MM.1S (cell line): ENCODE measurements at regions not wholly inside any gene's neighbourhood (a gene's known extent, or its start where the extent isn't known, plus 50 kb on each side); places are given as distances from the start of the nearest gene placed in this dataset.

Experiments used
- CTCF ChIP-seq: fragments of 300-600 bp; sonication (generic); IDR thresholded peaks from 2 replicates; pipeline ENCODE4 v1.5.1; 2016; ENCODE audit warnings: antibody characterized with exemption, low read length, mixed read lengths
- EZH2 ChIP-seq: fragments of 300-600 bp; sonication (generic); optimal IDR thresholded peaks from 2 replicates; pipeline ENCODE3; 2017; ENCODE audit warnings: low read depth, mild to moderate bottlenecking, antibody characterized with exemption, low read length, mixed read lengths
- EZH2phosphoT487 ChIP-seq: fragments of 300-600 bp; sonication (generic); IDR thresholded peaks from 2 replicates; pipeline ENCODE4 v1.6.1; 2018; ENCODE audit warnings: antibody characterized with exemption, low read length

- TF ChIP-seq CTCF (no peak), EZH2 (no peak), EZH2phosphoT487 (no peak)
These were observed 181.6 kb downstream of the KLF12 start for GRCh38 chr13:73952648-73953047.
